ENCODE measurements at regions not wholly inside any gene's neighbourhood (a gene's known extent, or its start where the extent isn't known, plus 50 kb on each side); places are given as distances from the start of the nearest gene placed in this dataset.

DNA sequence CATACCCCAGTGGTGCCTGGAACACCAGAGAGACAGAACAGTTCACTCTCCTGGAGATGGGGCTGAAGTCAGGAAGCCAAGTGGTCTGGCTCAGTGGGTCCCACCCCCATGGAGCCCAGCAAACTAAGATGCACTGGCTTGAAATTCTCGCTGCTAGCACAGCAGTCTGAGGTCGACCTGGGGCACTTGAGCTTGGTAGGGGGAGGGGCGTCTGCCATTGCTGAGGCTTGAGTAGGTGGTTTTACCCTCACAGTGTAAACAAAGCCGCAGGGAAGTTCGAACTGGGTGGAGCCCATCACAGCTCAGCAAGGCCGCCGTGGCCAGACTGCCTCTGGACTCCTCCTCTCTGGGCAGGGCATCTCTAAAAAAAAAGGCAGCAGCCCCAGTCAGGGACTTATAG is 272.0 kb downstream of the KLF13 start:
- Histone ChIP-seq H2AFZ (ENCODE audit: control insufficient read depth, low read depth, low read length) (no peak overlapping the region), H3K4me2 (ENCODE audit: control insufficient read depth, insufficient read depth) (no peak overlapping the region), H3K4me1 (ENCODE audit: control insufficient read depth, insufficient read depth, low read length) (no peaks in the 10 kb centered on the region), H3K27me3 (replicated peaks in 1 of 2; ENCODE audit: control insufficient read depth in 2 of 2, insufficient read depth in 2 of 2, low read length in 1 of 2) (no peaks in the 10 kb centered on the region), H3K9me3 (replicated peaks; ENCODE audit: control insufficient read depth, insufficient read depth, low read length) (no peaks in the 10 kb centered on the region), H4K20me1 (ENCODE audit: control insufficient read depth, insufficient read depth) (no peaks in the 10 kb centered on the region), H3K4me3 (no peak overlapping the region), H3K36me3 (ENCODE audit: control insufficient read depth in 2 of 2, insufficient read depth in 2 of 2, low read length in 1 of 2) (no peaks in the 10 kb centered on the region), H3K27ac (ENCODE audit: control insufficient read depth, insufficient read depth) (no peak overlapping the region), H3K79me2 (ENCODE audit: control insufficient read depth, insufficient read depth, low read length) (no peaks in the 10 kb centered on the region), H3K9ac (ENCODE audit: control insufficient read depth, insufficient read depth, low read length) (no peak overlapping the region)
- ChIA-PET RAD21 (ENCODE audit: unreplicated experiment) (no interaction called here), CTCF (no interaction called here), SMC1A (ENCODE audit: uncharacterized antibody, unreplicated experiment) (no interaction called here), POLR2A (no interaction called here)
- WGBS (ENCODE audit: insufficient coverage, insufficient replicate concordance, low lambda C conversion rate, missing lambda C conversion rate), result 3% methylated on average over 7 of the region's 7 CpGs
- ATAC-seq (no peak), DNase-seq (ENCODE audit: low read depth, low spot score) (no peak), FAIRE-seq (no peak)
- TF ChIP-seq NFXL1 (IDR thresholded peaks at IDR 0.05; ENCODE audit: borderline replicate concordance), result no peak
- TF ChIP-seq NFIC (IDR thresholded peaks at IDR 0.05; ENCODE audit: low read depth, low read length), result no peak
- no peak for TF ChIP-seq EGR1 (IDR thresholded peaks at IDR 0.05; ENCODE audit: borderline replicate concordance in 1 of 2, low read depth in 2 of 2, low read length in 2 of 2)
- TF ChIP-seq, protein P1, sequence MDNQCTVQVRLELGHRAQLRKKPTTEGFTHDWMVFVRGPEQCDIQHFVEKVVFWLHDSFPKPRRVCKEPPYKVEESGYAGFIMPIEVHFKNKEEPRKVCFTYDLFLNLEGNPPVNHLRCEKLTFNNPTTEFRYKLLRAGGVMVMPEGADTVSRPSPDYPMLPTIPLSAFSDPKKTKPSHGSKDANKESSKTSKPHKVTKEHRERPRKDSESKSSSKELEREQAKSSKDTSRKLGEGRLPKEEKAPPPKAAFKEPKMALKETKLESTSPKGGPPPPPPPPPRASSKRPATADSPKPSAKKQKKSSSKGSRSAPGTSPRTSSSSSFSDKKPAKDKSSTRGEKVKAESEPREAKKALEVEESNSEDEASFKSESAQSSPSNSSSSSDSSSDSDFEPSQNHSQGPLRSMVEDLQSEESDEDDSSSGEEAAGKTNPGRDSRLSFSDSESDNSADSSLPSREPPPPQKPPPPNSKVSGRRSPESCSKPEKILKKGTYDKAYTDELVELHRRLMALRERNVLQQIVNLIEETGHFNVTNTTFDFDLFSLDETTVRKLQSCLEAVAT (IDR thresholded peaks at IDR 0.05), result no peak
- no peak for TF ChIP-seq POLR2A (IDR thresholded peaks at IDR 0.05; ENCODE audit: low read depth, low read length)
- TF ChIP-seq HCFC1 (IDR thresholded peaks at IDR 0.05; ENCODE audit: low read length), result no peak
- no peak for TF ChIP-seq ATF2 (IDR thresholded peaks at IDR 0.05; ENCODE audit: low read length)
- no peak for TF ChIP-seq CEBPB (IDR thresholded peaks at IDR 0.05; ENCODE audit: borderline replicate concordance in 1 of 2, low read depth in 2 of 2, low read length in 2 of 2)
- TF ChIP-seq, protein P2, sequence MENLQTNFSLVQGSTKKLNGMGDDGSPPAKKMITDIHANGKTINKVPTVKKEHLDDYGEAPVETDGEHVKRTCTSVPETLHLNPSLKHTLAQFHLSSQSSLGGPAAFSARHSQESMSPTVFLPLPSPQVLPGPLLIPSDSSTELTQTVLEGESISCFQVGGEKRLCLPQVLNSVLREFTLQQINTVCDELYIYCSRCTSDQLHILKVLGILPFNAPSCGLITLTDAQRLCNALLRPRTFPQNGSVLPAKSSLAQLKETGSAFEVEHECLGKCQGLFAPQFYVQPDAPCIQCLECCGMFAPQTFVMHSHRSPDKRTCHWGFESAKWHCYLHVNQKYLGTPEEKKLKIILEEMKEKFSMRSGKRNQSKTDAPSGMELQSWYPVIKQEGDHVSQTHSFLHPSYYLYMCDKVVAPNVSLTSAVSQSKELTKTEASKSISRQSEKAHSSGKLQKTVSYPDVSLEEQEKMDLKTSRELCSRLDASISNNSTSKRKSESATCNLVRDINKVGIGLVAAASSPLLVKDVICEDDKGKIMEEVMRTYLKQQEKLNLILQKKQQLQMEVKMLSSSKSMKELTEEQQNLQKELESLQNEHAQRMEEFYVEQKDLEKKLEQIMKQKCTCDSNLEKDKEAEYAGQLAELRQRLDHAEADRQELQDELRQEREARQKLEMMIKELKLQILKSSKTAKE (IDR thresholded peaks at IDR 0.05; ENCODE audit: low read depth, poor library complexity, severe bottlenecking), result no peak
- no peak for TF ChIP-seq RBBP5 (conservative IDR thresholded peaks at IDR 0.05)
- no peak for TF ChIP-seq PAX5 (IDR thresholded peaks at IDR 0.05; ENCODE audit: borderline replicate concordance, low read depth, low read length)
- no peak for TF ChIP-seq MXI1 (IDR thresholded peaks at IDR 0.05; ENCODE audit: low read depth, low read length)
- TF ChIP-seq IKZF1 (conservative IDR thresholded peaks at IDR 0.05), result no peak
- no peak for TF ChIP-seq TCF7 (IDR thresholded peaks at IDR 0.05; ENCODE audit: borderline replicate concordance)
- no peak for TF ChIP-seq HDAC6 (IDR thresholded peaks at IDR 0.05; ENCODE audit: unreplicated experiment)
- TF ChIP-seq RELA (IDR thresholded peaks at IDR 0.05; ENCODE audit: borderline replicate concordance, partially characterized antibody), result no peak
- no peak for TF ChIP-seq BACH1 (IDR thresholded peaks at IDR 0.05; ENCODE audit: borderline replicate concordance)
- TF ChIP-seq, protein P3, sequence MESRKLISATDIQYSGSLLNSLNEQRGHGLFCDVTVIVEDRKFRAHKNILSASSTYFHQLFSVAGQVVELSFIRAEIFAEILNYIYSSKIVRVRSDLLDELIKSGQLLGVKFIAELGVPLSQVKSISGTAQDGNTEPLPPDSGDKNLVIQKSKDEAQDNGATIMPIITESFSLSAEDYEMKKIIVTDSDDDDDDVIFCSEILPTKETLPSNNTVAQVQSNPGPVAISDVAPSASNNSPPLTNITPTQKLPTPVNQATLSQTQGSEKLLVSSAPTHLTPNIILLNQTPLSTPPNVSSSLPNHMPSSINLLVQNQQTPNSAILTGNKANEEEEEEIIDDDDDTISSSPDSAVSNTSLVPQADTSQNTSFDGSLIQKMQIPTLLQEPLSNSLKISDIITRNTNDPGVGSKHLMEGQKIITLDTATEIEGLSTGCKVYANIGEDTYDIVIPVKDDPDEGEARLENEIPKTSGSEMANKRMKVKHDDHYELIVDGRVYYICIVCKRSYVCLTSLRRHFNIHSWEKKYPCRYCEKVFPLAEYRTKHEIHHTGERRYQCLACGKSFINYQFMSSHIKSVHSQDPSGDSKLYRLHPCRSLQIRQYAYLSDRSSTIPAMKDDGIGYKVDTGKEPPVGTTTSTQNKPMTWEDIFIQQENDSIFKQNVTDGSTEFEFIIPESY (IDR thresholded peaks at IDR 0.05), result no peak
- intact Hi-C loops (cut with micrococcal nuclease; ENCODE audit: unreplicated experiment) (loop anchor here (10.0 kb wide), 1 partner anchor 56 kb away; no protein-coding TSS in a partner anchor), in situ Hi-C loops (cut with MboI) (no loop called here)
- BruUV-seq (replicated peaks), result no TSS peak

Data from GM12878 (cell line).